ENCODE measurements at regions not wholly inside any gene's neighbourhood (a gene's known extent, or its start where the extent isn't known, plus 50 kb on each side); places are given as distances from the start of the nearest gene placed in this dataset.
A peak's percentile ranks its signal among the peaks of the same experiment; 100 is the strongest.
"Not testable (repeated sequence)": the region's sequence is repeated elsewhere in the genome, so short reads cannot be mapped to it uniquely, and the experiment has no call there.

DNA sequence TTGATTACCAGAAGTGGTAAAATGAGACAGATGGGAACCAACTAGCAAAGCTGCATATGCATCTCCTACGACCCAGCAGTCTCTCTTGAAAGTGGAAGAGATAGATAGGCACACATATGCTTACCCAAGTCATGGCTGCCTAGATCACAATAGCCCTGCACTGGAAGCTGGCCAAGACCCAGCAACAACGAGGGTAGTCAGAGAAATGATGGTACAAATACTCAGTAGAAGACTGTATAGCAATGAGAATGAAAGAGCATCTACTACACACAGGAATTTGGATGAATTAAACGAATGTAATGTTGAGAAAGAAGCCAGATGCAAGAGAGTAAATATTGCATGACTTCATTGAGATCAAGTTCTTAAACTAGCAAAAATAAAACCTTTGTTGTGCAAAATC, 100.3 kb upstream of the FAT1 start:
- no peaks in the 10 kb centered on the region for H3K27me3 ChIP-seq (ENCODE audit: control insufficient read depth, insufficient read depth, low read length)
- peaks cover 10% of the 10 kb centered on the region for H3K4me1 ChIP-seq (ENCODE audit: control insufficient read depth, insufficient read depth, low read length)
- no peaks in the 10 kb centered on the region for H3K36me3 ChIP-seq (ENCODE audit: control insufficient read depth, insufficient read depth, low read length)
- H3K9me3 ChIP-seq (ENCODE audit: control insufficient read depth, low read length): no peaks in the 10 kb centered on the region
- no peak overlapping the region for H3K9ac ChIP-seq (ENCODE audit: low read length)
- H3K4me3 ChIP-seq (ENCODE audit: low read length): no peak overlapping the region

DNA sequence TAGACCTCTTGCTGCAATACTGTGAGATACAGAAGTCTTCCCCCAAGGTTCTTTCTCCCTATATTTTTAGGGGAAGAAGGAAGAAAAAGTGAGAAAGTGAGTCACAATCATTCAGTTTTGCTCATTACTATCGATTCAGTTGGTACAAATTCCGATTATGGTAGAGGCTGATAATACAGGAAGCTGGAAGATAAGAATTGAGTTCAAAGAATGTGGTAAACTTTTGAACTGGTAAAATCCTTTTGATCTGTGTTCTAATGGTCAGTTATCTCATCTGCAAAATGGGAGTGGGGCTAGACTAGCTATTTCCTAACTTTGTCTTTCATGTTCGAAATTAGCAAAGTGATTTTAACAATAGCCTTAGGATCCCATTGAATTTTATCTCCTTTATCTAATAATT, 101.4 kb upstream of the FAT1 start:
- no peaks in the 10 kb centered on the region for H3K27me3 ChIP-seq (ENCODE audit: control insufficient read depth, insufficient read depth, low read length)
- H3K9ac ChIP-seq (ENCODE audit: low read length): no peak overlapping the region
- peaks cover 10% of the 10 kb centered on the region for H3K4me1 ChIP-seq (ENCODE audit: control insufficient read depth, insufficient read depth, low read length)
- H3K9me3 ChIP-seq (ENCODE audit: control insufficient read depth, low read length): no peaks in the 10 kb centered on the region
- H3K4me3 ChIP-seq (ENCODE audit: low read length): no peak overlapping the region
- no peaks in the 10 kb centered on the region for H3K36me3 ChIP-seq (ENCODE audit: control insufficient read depth, insufficient read depth, low read length)

DNA sequence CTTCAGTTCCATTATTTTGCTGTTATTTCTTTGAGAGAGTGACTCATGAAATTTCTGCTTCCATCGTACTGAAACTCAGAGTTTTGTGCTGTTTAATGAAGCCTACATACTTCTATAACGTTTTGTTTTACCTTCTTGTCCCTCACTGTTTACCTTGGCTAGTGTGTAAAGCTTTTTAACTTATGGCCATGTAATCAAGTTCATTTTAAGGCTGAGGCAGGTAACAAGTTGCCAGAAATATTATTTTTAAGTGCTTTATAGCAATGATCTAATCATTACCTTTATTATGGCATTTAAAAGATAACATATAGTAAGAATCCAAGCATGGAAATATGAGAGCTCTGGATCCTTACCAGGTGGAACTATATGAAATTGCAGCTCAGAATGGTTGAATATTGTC, 102.3 kb upstream of the FAT1 start:
- H3K27me3 ChIP-seq (ENCODE audit: control insufficient read depth, insufficient read depth, low read length): no peaks in the 10 kb centered on the region
- H3K4me3 ChIP-seq (ENCODE audit: low read length): no peak overlapping the region
- H3K4me1 ChIP-seq (ENCODE audit: control insufficient read depth, insufficient read depth, low read length): peaks cover 9% of the 10 kb centered on the region
- H3K36me3 ChIP-seq (ENCODE audit: control insufficient read depth, insufficient read depth, low read length): no peaks in the 10 kb centered on the region
- no peak overlapping the region for H3K9ac ChIP-seq (ENCODE audit: low read length)
- H3K9me3 ChIP-seq (ENCODE audit: control insufficient read depth, low read length): no peaks in the 10 kb centered on the region

DNA sequence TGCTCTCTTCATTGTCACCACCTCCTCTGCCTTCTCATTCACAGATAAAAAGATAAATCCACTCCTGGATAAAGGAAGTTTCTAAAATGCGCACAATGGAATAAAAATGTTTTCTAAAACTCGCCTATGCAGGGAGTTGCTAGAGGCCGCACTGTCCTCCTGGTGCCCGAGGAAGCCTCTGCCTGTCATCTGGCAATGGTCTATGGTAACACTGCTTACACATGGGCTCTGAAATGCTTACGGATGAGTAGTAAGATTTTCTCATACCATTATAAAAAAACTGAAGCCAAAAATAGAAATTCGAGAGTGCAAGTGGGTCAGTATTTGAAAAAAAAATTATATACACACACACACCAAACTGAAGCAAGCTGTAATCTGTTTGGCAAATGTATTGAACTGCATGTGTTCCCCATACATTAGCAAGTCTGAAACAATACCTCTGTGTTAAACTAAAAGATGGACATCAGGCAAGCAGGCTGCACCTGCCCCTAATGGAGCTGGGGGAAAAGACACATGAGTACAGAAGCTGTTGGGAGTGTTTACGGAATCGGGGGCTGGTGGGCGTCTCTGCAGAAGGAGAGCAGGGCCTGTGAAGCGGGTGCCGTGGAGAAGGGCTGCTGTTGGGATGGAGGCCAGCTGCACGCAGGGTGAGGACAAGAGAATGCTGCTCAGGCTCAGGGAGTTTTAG, 103.3 kb upstream of the FAT1 start:
- no peaks in the 10 kb centered on the region for H3K9me3 ChIP-seq (ENCODE audit: control insufficient read depth, low read length)
- H3K4me3 ChIP-seq (ENCODE audit: low read length): no peak overlapping the region
- no peaks in the 10 kb centered on the region for H3K27me3 ChIP-seq (ENCODE audit: control insufficient read depth, insufficient read depth, low read length)
- no peaks in the 10 kb centered on the region for H3K36me3 ChIP-seq (ENCODE audit: control insufficient read depth, insufficient read depth, low read length)
- H3K9ac ChIP-seq (ENCODE audit: low read length): no peak overlapping the region
- peaks cover 9% of the 10 kb centered on the region for H3K4me1 ChIP-seq (ENCODE audit: control insufficient read depth, insufficient read depth, low read length)

DNA sequence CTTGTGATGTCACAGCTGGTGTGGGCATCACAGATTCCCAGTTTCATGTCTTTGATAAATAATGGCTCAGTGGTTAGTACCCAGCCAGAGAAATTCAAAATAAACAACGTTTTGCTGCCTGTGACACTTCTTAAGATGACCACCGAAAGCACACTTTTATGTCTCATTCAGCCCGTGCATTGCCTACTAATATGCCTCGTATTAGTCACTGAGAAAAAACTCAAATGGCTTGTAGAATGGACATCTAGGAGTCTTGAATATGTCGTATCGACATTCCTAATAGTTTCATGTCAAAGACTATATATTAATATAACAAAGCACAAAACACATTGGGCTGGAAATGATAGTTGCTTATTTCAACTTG, 103.9 kb upstream of the FAT1 start:
- peaks cover 11% of the 10 kb centered on the region for H3K4me1 ChIP-seq (ENCODE audit: control insufficient read depth, insufficient read depth, low read length)
- no peak overlapping the region for H3K4me3 ChIP-seq (ENCODE audit: low read length)
- H3K9ac ChIP-seq (ENCODE audit: low read length): no peak overlapping the region
- no peaks in the 10 kb centered on the region for H3K27me3 ChIP-seq (ENCODE audit: control insufficient read depth, insufficient read depth, low read length)
- no peaks in the 10 kb centered on the region for H3K9me3 ChIP-seq (ENCODE audit: control insufficient read depth, low read length)
- H3K36me3 ChIP-seq (ENCODE audit: control insufficient read depth, insufficient read depth, low read length): no peaks in the 10 kb centered on the region

DNA sequence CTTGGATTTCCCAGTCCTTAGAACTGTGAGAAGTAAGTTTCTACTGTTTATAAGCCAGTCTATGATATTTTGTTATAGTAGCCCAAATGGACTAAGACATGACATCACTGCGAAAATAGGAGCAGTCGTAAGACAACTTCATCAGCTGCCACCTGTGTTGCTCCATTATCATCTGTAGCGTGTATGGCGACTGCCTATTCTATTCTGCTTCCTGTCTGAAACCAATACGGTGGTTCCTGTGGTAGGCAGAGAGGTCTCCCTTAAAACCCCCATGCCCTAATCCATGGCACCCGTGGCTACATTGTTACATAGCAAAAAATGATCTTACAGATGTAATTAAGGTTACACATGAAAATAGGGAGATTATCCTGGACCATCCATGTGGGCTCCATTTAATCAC, 105.4 kb upstream of the FAT1 start:
- Histone ChIP-seq H3K9me3 (ENCODE audit: control insufficient read depth, low read length) (no peaks in the 10 kb centered on the region), H3K36me3 (ENCODE audit: control insufficient read depth, insufficient read depth, low read length) (no peaks in the 10 kb centered on the region), H3K4me3 (ENCODE audit: low read length) (no peak overlapping the region), H3K27me3 (ENCODE audit: control insufficient read depth, insufficient read depth, low read length) (no peaks in the 10 kb centered on the region), H3K9ac (ENCODE audit: low read length) (no peak overlapping the region), H3K4me1 (ENCODE audit: control insufficient read depth, insufficient read depth, low read length) (peaks cover 17% of the 10 kb centered on the region)

DNA sequence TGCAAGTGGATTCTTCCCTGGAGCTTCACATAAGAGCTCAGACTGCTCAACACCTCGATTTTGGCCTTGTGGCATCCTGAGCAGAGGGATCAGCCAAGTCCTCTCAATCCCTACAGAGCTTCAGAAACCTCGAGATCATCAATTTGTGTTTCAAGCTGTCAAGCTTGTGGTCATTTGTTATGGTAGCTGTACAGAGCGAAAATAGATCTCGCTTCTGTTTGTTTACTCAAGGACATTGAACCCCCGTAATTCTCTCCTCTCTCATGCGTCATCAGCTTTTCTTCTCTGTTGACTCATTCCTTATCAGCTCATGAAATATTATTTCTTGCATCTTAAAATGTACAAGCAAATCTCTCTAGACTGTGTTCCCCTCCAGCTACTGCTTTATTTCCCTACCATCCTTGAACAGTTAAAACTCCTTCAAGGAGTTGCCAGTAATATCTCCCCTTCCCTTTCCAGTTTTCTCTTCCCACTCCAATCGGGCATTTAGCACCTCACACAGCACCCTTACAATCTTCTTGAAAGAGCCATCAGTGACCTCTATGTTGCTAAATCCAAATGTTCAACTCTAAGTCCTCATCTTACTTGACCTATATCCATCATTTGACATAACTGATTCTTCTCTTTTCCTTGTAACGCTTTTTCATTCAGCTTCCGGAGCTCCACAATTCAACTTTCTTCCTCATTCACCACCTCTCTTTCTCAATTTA, 106.2 kb upstream of the FAT1 start:
- H3K27me3 ChIP-seq (ENCODE audit: control insufficient read depth, insufficient read depth, low read length): no peaks in the 10 kb centered on the region
- peaks cover 17% of the 10 kb centered on the region for H3K4me1 ChIP-seq (ENCODE audit: control insufficient read depth, insufficient read depth, low read length)
- H3K36me3 ChIP-seq (ENCODE audit: control insufficient read depth, insufficient read depth, low read length): no peaks in the 10 kb centered on the region
- H3K4me3 ChIP-seq (ENCODE audit: low read length): no peak overlapping the region
- H3K9ac ChIP-seq (ENCODE audit: low read length): no peak overlapping the region
- H3K9me3 ChIP-seq (ENCODE audit: control insufficient read depth, low read length): no peaks in the 10 kb centered on the region

DNA sequence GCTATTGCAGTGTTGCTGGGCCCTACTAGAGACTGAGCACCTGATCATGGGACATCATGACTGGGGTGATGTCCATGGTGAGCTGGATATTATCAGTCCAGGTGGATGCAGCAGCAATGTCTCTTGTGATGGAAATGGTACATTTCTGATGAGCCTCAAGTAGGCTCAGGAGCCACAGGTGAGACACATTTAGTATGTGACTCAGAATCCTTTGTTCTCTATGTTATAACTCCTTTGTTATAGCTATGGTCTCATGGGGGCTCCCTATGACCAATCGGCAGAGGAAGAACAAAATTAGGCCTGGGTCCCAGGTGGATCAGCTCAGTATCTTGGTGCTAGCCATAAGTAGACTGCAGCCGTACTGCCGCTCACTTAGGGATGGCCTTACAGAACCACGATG, 107.9 kb upstream of the FAT1 start:
- Histone ChIP-seq H3K4me3 (ENCODE audit: low read length) (no peak overlapping the region), H3K27me3 (ENCODE audit: control insufficient read depth, insufficient read depth, low read length) (no peaks in the 10 kb centered on the region), H3K9ac (ENCODE audit: low read length) (no peak overlapping the region), H3K9me3 (ENCODE audit: control insufficient read depth, low read length) (no peaks in the 10 kb centered on the region), H3K4me1 (ENCODE audit: control insufficient read depth, insufficient read depth, low read length) (peaks cover 17% of the 10 kb centered on the region), H3K36me3 (ENCODE audit: control insufficient read depth, insufficient read depth, low read length) (no peaks in the 10 kb centered on the region)

DNA sequence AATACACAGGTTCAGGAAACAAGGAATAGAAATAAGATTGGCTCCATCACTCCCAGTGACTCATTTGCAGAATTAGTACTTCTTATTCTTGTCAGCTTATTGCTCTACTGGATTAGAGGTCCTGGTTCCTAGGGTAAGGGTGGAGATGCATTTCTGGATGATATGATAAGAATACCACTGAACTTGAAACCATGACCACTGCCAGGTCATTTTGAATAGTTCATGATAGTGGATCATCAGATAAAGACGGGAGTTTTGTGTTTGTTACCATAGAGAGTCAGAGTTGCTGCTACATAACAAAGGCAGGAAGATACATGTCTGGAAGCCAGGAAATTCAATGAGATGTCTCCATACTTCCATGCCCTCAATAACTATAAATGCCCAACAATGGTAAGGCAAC, 109.2 kb upstream of the FAT1 start:
- H3K36me3 ChIP-seq (ENCODE audit: control insufficient read depth, insufficient read depth, low read length): no peaks in the 10 kb centered on the region
- H3K4me3 ChIP-seq (ENCODE audit: low read length): no peak overlapping the region
- H3K9ac ChIP-seq (ENCODE audit: low read length): no peak overlapping the region
- peaks cover 17% of the 10 kb centered on the region for H3K4me1 ChIP-seq (ENCODE audit: control insufficient read depth, insufficient read depth, low read length)
- no peaks in the 10 kb centered on the region for H3K9me3 ChIP-seq (ENCODE audit: control insufficient read depth, low read length)
- H3K27me3 ChIP-seq (ENCODE audit: control insufficient read depth, insufficient read depth, low read length): no peaks in the 10 kb centered on the region

DNA sequence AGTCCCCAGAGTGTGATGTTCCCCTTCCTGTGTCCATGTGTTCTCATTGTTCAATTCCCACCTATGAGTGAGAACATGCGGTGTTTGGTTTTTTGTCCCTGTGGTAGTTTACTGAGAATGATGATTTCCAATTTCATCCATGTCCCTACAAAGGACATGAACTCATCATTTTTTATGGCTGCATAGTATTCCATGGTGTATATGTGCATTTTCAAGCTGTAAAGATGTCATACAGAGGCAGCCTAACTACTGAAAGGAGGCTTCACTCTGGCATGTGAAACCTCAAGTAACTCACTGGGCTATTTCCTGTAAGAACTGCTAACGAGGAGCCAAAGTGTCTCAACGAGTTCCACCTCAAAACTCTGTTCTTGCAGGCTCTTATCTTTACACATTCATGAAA, 113.8 kb upstream of the FAT1 start:
- not testable (repeated sequence) for H3K9me3 ChIP-seq (ENCODE audit: control insufficient read depth, low read length); H3K9ac ChIP-seq (ENCODE audit: low read length); H3K4me3 ChIP-seq (ENCODE audit: low read length); H3K36me3 ChIP-seq (ENCODE audit: control insufficient read depth, insufficient read depth, low read length); H3K27me3 ChIP-seq (ENCODE audit: control insufficient read depth, insufficient read depth, low read length)
- peaks cover 10% of the 10 kb centered on the region for H3K4me1 ChIP-seq (ENCODE audit: control insufficient read depth, insufficient read depth, low read length)

DNA sequence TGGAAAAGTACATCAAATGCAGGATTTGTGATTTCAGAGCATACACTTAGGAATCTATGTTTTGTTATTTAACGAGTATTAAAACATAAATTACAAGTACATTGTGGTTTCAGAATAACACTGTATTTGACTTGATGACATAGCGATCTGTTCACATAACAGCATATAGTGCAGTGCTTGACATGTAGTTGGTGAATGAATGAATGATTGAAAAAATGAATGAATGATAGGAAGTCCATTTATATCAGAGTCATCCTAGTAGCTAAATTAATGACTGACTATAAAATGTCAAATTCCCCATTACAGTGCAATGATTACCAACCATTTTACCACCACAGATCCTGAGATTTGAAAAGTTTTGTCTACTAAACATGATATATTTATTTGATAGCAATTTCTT, 114.6 kb upstream of the FAT1 start:
- no peak overlapping the region for H3K9ac ChIP-seq (ENCODE audit: low read length)
- H3K4me3 ChIP-seq (ENCODE audit: low read length): no peak overlapping the region
- H3K9me3 ChIP-seq (ENCODE audit: control insufficient read depth, low read length): no peaks in the 10 kb centered on the region
- no peaks in the 10 kb centered on the region for H3K27me3 ChIP-seq (ENCODE audit: control insufficient read depth, insufficient read depth, low read length)
- H3K36me3 ChIP-seq (ENCODE audit: control insufficient read depth, insufficient read depth, low read length): no peaks in the 10 kb centered on the region
- H3K4me1 ChIP-seq (ENCODE audit: control insufficient read depth, insufficient read depth, low read length): peaks cover 4% of the 10 kb centered on the region

DNA sequence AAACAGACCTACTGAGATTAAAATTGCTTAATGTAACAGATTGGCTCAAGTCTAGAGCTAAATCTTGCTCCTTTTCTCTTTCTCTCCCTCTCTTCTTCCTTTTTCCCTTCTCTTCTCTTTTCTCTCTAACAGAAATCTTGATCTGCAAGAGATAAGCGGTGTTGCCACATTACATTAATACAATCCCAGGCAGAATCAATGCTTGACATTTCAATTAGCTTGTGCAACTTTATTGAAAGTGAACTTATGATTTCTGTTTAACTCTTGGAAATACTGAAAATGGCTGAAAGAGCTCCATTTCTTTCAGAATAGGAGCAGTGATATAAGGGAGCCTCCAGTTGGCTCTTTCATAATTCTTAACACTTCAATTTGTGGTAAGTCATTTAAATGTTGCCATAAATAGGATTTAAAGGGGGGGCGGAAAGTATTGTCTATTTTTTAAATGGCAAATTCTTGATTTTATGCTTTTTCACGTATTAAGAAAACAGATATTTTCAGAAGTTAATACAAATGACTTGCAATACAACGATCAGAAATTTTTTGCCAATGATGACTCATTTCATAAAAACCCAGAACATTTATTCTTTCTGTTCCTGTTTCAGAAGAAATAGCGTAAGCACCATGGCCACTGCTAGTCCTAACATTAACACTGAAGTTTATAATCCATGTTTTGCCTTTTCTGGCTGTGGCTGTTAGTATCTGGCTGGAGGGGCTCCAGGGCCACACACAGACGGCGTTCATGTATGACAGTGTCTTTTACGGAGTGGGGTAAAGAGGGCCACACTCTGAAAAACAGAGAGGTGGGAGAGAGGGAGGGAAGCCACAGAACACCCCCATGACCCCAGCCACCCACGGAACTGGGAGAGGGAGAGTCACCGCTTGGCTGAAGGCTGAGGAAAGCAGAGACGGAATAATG, 115.7 kb upstream of the FAT1 start:
- Histone ChIP-seq H3K9ac (ENCODE audit: low read length) (peak overlapping the region; percentile 34), H3K9me3 (ENCODE audit: control insufficient read depth, low read length) (no peaks in the 10 kb centered on the region), H3K4me3 (ENCODE audit: low read length) (no peak overlapping the region)

More for the DNA sequence above, 115.7 kb upstream of the FAT1 start:
- Histone ChIP-seq H3K36me3 (ENCODE audit: control insufficient read depth, insufficient read depth, low read length) (no peaks in the 10 kb centered on the region), H3K4me1 (ENCODE audit: control insufficient read depth, insufficient read depth, low read length) (peaks cover 13% of the 10 kb centered on the region), H3K27me3 (ENCODE audit: control insufficient read depth, insufficient read depth, low read length) (no peaks in the 10 kb centered on the region)
